SK-N-SH treated with all-trans-retinoic acid at 6 μM for 48 hours (cell line): ENCODE measurements at regions not wholly inside any gene's neighbourhood (a gene's known extent, or its start where the extent isn't known, plus 50 kb on each side); places are given as distances from the start of the nearest gene placed in this dataset.

ENCODE experiments used
- ARNTL ChIP-seq: fragments of 450-650 bp; formaldehyde crosslinking; IDR thresholded peaks from 2 replicates; pipeline ENCODE4 v1.5.0; 2020; ENCODE audit warnings: low read depth, mild to moderate bottlenecking, moderate library complexity, borderline replicate concordance
- CREB5 ChIP-seq: fragments of 250-450 bp; sonication (Bioruptor Pico); IDR thresholded peaks from 2 replicates; pipeline ENCODE4 v1.5.1; 2020; ENCODE audit warnings: low read depth, mild to moderate bottlenecking, moderate library complexity
- CSRNP3 ChIP-seq: fragments of 250-450 bp; sonication (Bioruptor Pico); IDR thresholded peaks from 2 replicates; pipeline ENCODE4 v1.5.1; 2021; ENCODE audit warnings: mild to moderate bottlenecking, moderate library complexity
- OSR1 ChIP-seq: fragments of 250-450 bp; sonication (Bioruptor Pico); IDR thresholded peaks from 2 replicates; pipeline ENCODE4 v1.8.0; 2022; ENCODE audit warnings: moderate library complexity, mild to moderate bottlenecking, inconsistent platforms
- RARB ChIP-seq: fragments of 250-450 bp; sonication (Bioruptor Pico); IDR thresholded peaks from 2 replicates; pipeline ENCODE4 v1.8.0; 2021; ENCODE audit warnings: mild to moderate bottlenecking, moderate library complexity
- SNAI2 ChIP-seq: fragments of 250-450 bp; sonication (Bioruptor Pico); IDR thresholded peaks from 2 replicates; pipeline ENCODE4 v1.5.0; 2020; ENCODE audit warnings: mild to moderate bottlenecking, moderate library complexity
- ZFP3 ChIP-seq: fragments of 250-450 bp; sonication (Bioruptor Pico); IDR thresholded peaks from 2 replicates; pipeline ENCODE4 v1.5.0; 2020; ENCODE audit warnings: mild to moderate bottlenecking, moderate library complexity
- ZFP30 ChIP-seq: fragments of 450-650 bp; formaldehyde crosslinking; IDR thresholded peaks from 2 replicates; pipeline ENCODE4 v1.5.0; 2022; ENCODE audit warnings: mild to moderate bottlenecking, moderate library complexity
- ZNF565 ChIP-seq: fragments of 450-650 bp; formaldehyde crosslinking; conservative IDR thresholded peaks from 2 replicates; pipeline ENCODE4 v1.5.0; 2020; ENCODE audit warnings: low read depth, mild to moderate bottlenecking, moderate library complexity
- TF ChIP-seq, protein P1 (sequence below): fragments of 250-450 bp; sonication (Bioruptor Pico); IDR thresholded peaks from 2 replicates; pipeline ENCODE4 v1.8.0; 2020; ENCODE audit warnings: mild to moderate bottlenecking, moderate library complexity, borderline replicate concordance
- TF ChIP-seq, protein P2 (sequence below): fragments of 250-450 bp; sonication (Bioruptor Pico); IDR thresholded peaks from 2 replicates; pipeline ENCODE4 v1.5.0; 2020; ENCODE audit warnings: mild to moderate bottlenecking, moderate library complexity

GRCh38 chr4:164512124-164512523 lies 241.8 kb upstream of the SMIM31 start:
- TF ChIP-seq, protein P1, sequence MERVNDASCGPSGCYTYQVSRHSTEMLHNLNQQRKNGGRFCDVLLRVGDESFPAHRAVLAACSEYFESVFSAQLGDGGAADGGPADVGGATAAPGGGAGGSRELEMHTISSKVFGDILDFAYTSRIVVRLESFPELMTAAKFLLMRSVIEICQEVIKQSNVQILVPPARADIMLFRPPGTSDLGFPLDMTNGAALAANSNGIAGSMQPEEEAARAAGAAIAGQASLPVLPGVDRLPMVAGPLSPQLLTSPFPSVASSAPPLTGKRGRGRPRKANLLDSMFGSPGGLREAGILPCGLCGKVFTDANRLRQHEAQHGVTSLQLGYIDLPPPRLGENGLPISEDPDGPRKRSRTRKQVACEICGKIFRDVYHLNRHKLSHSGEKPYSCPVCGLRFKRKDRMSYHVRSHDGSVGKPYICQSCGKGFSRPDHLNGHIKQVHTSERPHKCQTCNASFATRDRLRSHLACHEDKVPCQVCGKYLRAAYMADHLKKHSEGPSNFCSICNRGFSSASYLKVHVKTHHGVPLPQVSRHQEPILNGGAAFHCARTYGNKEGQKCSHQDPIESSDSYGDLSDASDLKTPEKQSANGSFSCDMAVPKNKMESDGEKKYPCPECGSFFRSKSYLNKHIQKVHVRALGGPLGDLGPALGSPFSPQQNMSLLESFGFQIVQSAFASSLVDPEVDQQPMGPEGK (CRISPR knock-in tag), result no peak
- TF ChIP-seq ARNTL (CRISPR knock-in tag), result no peak
- TF ChIP-seq RARB (CRISPR knock-in tag), result no peak
- no peak for TF ChIP-seq ZFP3
- no peak for TF ChIP-seq CREB5 (CRISPR knock-in tag)
- TF ChIP-seq OSR1 (CRISPR knock-in tag), result no peak
- TF ChIP-seq SNAI2 (CRISPR knock-in tag), result no peak
- no peak for TF ChIP-seq ZNF565 (CRISPR knock-in tag)
- TF ChIP-seq, protein P2, sequence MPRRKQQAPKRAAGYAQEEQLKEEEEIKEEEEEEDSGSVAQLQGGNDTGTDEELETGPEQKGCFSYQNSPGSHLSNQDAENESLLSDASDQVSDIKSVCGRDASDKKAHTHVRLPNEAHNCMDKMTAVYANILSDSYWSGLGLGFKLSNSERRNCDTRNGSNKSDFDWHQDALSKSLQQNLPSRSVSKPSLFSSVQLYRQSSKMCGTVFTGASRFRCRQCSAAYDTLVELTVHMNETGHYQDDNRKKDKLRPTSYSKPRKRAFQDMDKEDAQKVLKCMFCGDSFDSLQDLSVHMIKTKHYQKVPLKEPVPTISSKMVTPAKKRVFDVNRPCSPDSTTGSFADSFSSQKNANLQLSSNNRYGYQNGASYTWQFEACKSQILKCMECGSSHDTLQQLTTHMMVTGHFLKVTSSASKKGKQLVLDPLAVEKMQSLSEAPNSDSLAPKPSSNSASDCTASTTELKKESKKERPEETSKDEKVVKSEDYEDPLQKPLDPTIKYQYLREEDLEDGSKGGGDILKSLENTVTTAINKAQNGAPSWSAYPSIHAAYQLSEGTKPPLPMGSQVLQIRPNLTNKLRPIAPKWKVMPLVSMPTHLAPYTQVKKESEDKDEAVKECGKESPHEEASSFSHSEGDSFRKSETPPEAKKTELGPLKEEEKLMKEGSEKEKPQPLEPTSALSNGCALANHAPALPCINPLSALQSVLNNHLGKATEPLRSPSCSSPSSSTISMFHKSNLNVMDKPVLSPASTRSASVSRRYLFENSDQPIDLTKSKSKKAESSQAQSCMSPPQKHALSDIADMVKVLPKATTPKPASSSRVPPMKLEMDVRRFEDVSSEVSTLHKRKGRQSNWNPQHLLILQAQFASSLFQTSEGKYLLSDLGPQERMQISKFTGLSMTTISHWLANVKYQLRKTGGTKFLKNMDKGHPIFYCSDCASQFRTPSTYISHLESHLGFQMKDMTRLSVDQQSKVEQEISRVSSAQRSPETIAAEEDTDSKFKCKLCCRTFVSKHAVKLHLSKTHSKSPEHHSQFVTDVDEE (CRISPR knock-in tag), result no peak
- no peak for TF ChIP-seq ZFP30 (CRISPR knock-in tag)
- TF ChIP-seq CSRNP3, result no peak
